ENCODE measurements at regions not wholly inside any gene's neighbourhood (a gene's known extent, or its start where the extent isn't known, plus 50 kb on each side); places are given as distances from the start of the nearest gene placed in this dataset.
"Not testable (repeated sequence)": the region's sequence is repeated elsewhere in the genome, so short reads cannot be mapped to it uniquely, and the experiment has no call there.

DNA sequence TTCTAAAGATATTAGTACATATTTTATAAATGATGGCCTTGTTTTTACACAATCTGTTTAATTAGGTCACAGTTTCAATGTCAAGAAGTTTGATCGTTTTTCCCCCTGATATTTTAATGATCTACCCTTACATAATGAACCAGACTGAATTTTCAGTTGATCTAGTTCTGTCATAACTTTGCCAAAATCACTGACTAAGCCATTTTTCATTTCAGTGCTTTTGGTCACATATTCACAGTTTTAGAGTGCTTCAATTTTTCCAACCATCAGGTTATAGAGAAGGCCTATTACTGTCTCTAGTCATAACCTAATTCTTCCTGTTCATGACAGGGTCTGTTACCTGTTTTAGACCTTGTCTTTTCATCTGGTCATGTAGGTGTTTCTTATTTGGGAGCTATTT lies 577.9 kb upstream of the PTPRD start:
- BruUV-seq (replicated peaks), result no TSS peak
- Histone ChIP-seq H3K4me3 (ENCODE audit: low read depth, low read length, poor library complexity, severe bottlenecking) (no peak overlapping the region), H3K27ac (ENCODE audit: low read depth, low read length, poor library complexity, severe bottlenecking) (no peak overlapping the region), H3K4me2 (ENCODE audit: low read length) (no peak overlapping the region), H3K36me3 (ENCODE audit: insufficient read depth, low read length) (no peaks in the 10 kb centered on the region), H2AFZ (ENCODE audit: low read length) (no peak overlapping the region), H4K20me1 (ENCODE audit: insufficient read depth, low read length) (no peaks in the 10 kb centered on the region), H3K79me2 (ENCODE audit: insufficient read depth, low read depth, low read length) (no peaks in the 10 kb centered on the region), H3K4me1 (ENCODE audit: insufficient read depth, low read length, poor library complexity, severe bottlenecking) (no peaks in the 10 kb centered on the region), H3K9me3 (ENCODE audit: low read length) (no peaks in the 10 kb centered on the region), H3K9me2 (ENCODE audit: insufficient read depth, low read length) (no peaks in the 10 kb centered on the region; the same call in 1 of the 2 replicates)
- POLR2A ChIA-PET, result no interaction called here
- TF ChIP-seq CTCF (conservative IDR thresholded peaks at IDR 0.05; ENCODE audit: low read length) (no peak), EZH2phosphoT487 (IDR thresholded peaks at IDR 0.05; ENCODE audit: borderline replicate concordance, low read depth, low read length) (no peak)
- CTCF ChIA-PET (ENCODE audit: unreplicated experiment), result no interaction called here
- DNase-seq (ENCODE audit: low spot score), result no peak
- intact Hi-C loops (cut with micrococcal nuclease; ENCODE audit: unreplicated experiment), result no loop called here

- intact Hi-C loops (cut with micrococcal nuclease; ENCODE audit: unreplicated experiment), result no loop called here
- TF ChIP-seq CTCF (conservative IDR thresholded peaks at IDR 0.05; ENCODE audit: low read length) (no peak), EZH2phosphoT487 (IDR thresholded peaks at IDR 0.05; ENCODE audit: borderline replicate concordance, low read depth, low read length) (no peak)
Observed at GRCh38 chr9:11192993-11193392, 580.2 kb upstream of the PTPRD start.

DNA sequence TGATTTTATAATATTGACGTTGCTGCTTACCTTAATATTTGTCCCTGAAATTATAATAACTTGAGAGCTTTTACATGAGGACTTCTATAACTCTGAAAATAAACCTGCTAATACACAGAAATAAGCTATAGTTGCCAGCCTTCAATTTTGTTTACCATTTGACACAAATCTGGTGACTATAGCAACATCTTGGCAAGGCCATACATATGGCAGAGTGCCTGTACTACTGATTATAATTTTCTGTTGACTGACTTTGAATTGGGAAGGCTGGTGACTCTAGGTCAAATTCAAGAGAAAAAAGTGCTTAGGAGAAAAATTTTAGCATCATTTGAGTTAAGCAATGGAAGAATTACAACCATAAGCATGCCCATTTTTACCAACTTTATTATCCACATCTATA lies 581.4 kb upstream of the PTPRD start:
- no peaks in the 10 kb centered on the region for H3K79me2 ChIP-seq (ENCODE audit: insufficient read depth, low read depth, low read length)
- H4K20me1 ChIP-seq (ENCODE audit: insufficient read depth, low read length), result no peaks in the 10 kb centered on the region
- H3K4me2 ChIP-seq (ENCODE audit: low read length), result no peak overlapping the region
- no peak overlapping the region for H3K4me3 ChIP-seq (ENCODE audit: low read depth, low read length, poor library complexity, severe bottlenecking)
- H3K36me3 ChIP-seq (ENCODE audit: insufficient read depth, low read length), result no peaks in the 10 kb centered on the region
- intact Hi-C loops (cut with micrococcal nuclease; ENCODE audit: unreplicated experiment), result no loop called here
- H3K9me3 ChIP-seq (ENCODE audit: low read length), result no peaks in the 10 kb centered on the region
- POLR2A ChIA-PET, result no interaction called here
- H3K27ac ChIP-seq (ENCODE audit: low read depth, low read length, poor library complexity, severe bottlenecking), result no peak overlapping the region
- TF ChIP-seq CTCF (conservative IDR thresholded peaks at IDR 0.05; ENCODE audit: low read length) (no peak), EZH2phosphoT487 (IDR thresholded peaks at IDR 0.05; ENCODE audit: borderline replicate concordance, low read depth, low read length) (no peak)
- H2AFZ ChIP-seq (ENCODE audit: low read length), result no peak overlapping the region
- CTCF ChIA-PET (ENCODE audit: unreplicated experiment), result no interaction called here
- H3K9me2 ChIP-seq (ENCODE audit: insufficient read depth, low read length), result no peaks in the 10 kb centered on the region; the same call in 1 of the 2 replicates
- BruUV-seq (replicated peaks), result no TSS peak
- DNase-seq (ENCODE audit: low spot score), result no peak
- H3K4me1 ChIP-seq (ENCODE audit: insufficient read depth, low read length, poor library complexity, severe bottlenecking), result no peaks in the 10 kb centered on the region

More at GRCh38 chr9:11192993-11193392, 580.2 kb upstream of the PTPRD start:
- H3K4me3 ChIP-seq (ENCODE audit: low read depth, low read length, poor library complexity, severe bottlenecking), result no peak overlapping the region
- no peak for DNase-seq (ENCODE audit: low spot score)
- ChIA-PET CTCF (ENCODE audit: unreplicated experiment) (no interaction called here), POLR2A (interaction anchor here (0.6 to 0.8 kb wide), 2 partner anchors 43 to 91 kb away, joined by 3 read pairs; no protein-coding TSS in a partner anchor)
- no peak overlapping the region for H3K27ac ChIP-seq (ENCODE audit: low read depth, low read length, poor library complexity, severe bottlenecking)
- no peaks in the 10 kb centered on the region for H3K79me2 ChIP-seq (ENCODE audit: insufficient read depth, low read depth, low read length)
- no peaks in the 10 kb centered on the region for H3K9me3 ChIP-seq (ENCODE audit: low read length)
- H3K4me2 ChIP-seq (ENCODE audit: low read length), result no peak overlapping the region
- H4K20me1 ChIP-seq (ENCODE audit: insufficient read depth, low read length), result no peaks in the 10 kb centered on the region
- no TSS peak for BruUV-seq (replicated peaks)
- no peaks in the 10 kb centered on the region for H3K36me3 ChIP-seq (ENCODE audit: insufficient read depth, low read length)
- H2AFZ ChIP-seq (ENCODE audit: low read length), result no peak overlapping the region
- H3K9me2 ChIP-seq (ENCODE audit: insufficient read depth, low read length), result no peaks in the 10 kb centered on the region; the same call in 1 of the 2 replicates
- H3K4me1 ChIP-seq (ENCODE audit: insufficient read depth, low read length, poor library complexity, severe bottlenecking), result no peaks in the 10 kb centered on the region

DNA sequence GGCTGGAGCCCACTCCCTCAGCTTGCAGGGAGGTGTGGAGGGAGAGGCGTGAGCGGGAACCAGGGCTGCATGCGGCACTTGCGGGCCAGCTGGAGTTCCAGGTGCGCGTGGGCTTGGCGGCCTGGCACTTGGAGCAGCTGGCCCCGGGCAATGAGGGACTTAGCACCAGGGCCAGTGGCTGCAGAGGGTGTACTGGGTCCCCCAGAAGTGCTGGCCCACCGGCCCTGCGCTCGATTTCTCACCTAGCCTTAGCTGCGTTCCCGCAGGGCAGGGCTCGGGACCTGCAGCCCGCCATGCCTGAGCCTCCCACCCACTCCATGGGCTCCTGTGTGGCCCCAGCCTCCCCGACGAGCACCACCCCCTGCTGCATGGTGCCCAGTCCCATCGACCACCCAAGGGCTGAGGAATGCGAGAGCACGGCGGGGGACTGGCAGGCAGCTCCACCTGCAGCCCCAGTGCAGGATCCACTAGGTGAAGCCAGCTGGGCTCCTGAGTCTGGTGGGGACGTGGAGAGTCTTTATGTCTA lies 584.1 kb upstream of the PTPRD start:
- H3K36me3 ChIP-seq (ENCODE audit: insufficient read depth, low read length); H3K9me2 ChIP-seq (ENCODE audit: insufficient read depth, low read length); H3K27ac ChIP-seq (ENCODE audit: low read depth, low read length, poor library complexity, severe bottlenecking); intact Hi-C loops (cut with micrococcal nuclease; ENCODE audit: unreplicated experiment); POLR2A ChIA-PET; H3K4me2 ChIP-seq (ENCODE audit: low read length); CTCF ChIA-PET (ENCODE audit: unreplicated experiment); DNase-seq (ENCODE audit: low spot score); H3K9me3 ChIP-seq (ENCODE audit: low read length); H3K4me3 ChIP-seq (ENCODE audit: low read depth, low read length, poor library complexity, severe bottlenecking); H4K20me1 ChIP-seq (ENCODE audit: insufficient read depth, low read length); H3K4me1 ChIP-seq (ENCODE audit: insufficient read depth, low read length, poor library complexity, severe bottlenecking); H2AFZ ChIP-seq (ENCODE audit: low read length); H3K79me2 ChIP-seq (ENCODE audit: insufficient read depth, low read depth, low read length); BruUV-seq (replicated peaks): not testable (repeated sequence)

All from OCI-LY7 (cell line).